ENCODE measurements at regions not wholly inside any gene's neighbourhood (a gene's known extent, or its start where the extent isn't known, plus 50 kb on each side); places are given as distances from the start of the nearest gene placed in this dataset.
"Not testable (repeated sequence)": the region's sequence is repeated elsewhere in the genome, so short reads cannot be mapped to it uniquely, and the experiment has no call there.

DNA sequence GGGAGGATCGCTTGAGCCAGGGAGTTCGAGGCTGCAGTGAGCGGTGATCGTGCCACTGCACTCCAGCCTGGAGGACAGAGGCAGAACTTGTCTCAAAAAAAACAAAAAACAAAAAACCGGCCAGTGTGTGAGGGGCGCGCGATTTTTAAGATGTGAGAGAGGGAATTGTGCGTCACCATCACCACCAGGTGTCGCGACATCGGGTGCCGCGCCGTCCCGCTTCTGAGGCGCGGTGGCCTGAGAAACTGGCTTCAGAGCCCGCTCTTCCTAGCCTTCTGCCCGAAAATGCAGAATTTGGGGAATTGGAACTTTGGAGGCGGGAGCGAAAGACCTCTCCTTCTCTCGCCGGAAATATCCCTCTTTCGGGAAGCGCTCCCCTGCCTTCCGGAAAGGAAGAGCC is 524.8 kb downstream of the KCNJ18 start:
- Histone ChIP-seq H3K27me3 (no peaks in the 10 kb centered on the region), H3K4me1 (no peaks in the 10 kb centered on the region), H3K9me3 (no peaks in the 10 kb centered on the region), H3K4me3 (ENCODE audit: low read depth, low read length) (no peak overlapping the region), H3K36me3 (no peaks in the 10 kb centered on the region)
- no peak for DNase-seq
- TF ChIP-seq, protein P1, sequence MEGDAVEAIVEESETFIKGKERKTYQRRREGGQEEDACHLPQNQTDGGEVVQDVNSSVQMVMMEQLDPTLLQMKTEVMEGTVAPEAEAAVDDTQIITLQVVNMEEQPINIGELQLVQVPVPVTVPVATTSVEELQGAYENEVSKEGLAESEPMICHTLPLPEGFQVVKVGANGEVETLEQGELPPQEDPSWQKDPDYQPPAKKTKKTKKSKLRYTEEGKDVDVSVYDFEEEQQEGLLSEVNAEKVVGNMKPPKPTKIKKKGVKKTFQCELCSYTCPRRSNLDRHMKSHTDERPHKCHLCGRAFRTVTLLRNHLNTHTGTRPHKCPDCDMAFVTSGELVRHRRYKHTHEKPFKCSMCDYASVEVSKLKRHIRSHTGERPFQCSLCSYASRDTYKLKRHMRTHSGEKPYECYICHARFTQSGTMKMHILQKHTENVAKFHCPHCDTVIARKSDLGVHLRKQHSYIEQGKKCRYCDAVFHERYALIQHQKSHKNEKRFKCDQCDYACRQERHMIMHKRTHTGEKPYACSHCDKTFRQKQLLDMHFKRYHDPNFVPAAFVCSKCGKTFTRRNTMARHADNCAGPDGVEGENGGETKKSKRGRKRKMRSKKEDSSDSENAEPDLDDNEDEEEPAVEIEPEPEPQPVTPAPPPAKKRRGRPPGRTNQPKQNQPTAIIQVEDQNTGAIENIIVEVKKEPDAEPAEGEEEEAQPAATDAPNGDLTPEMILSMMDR (IDR thresholded peaks at IDR 0.05; ENCODE audit: low read depth, low read length) = no peak

DNA sequence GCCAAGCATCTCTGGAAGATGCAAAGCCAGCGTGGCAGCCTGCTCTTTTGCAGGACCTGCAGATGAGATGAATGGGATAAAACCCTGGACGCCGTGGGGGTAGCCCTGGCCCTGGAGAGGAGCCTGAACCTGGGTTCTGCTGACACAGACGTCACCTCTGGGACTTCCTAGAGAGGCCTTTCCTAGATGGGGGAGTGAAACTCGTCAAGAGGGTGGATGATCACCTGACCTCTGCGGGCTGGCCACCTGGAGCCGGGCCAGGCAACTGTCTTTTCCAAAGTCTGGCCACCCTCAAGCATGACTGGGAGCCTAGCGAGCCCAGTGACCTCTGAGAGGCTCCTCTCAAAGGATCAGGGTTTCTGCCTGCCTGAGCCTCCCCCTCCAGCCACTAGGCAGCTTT is 529.0 kb downstream of the KCNJ18 start:
- Histone ChIP-seq H3K9me3 (no peaks in the 10 kb centered on the region), H3K4me3 (ENCODE audit: low read depth, low read length) (no peak overlapping the region), H3K27me3 (no peaks in the 10 kb centered on the region), H3K4me1 (no peaks in the 10 kb centered on the region), H3K36me3 (no peaks in the 10 kb centered on the region)
- DNase-seq = no peak
- TF ChIP-seq, protein P1 (IDR thresholded peaks at IDR 0.05; ENCODE audit: low read depth, low read length) = no peak

DNA sequence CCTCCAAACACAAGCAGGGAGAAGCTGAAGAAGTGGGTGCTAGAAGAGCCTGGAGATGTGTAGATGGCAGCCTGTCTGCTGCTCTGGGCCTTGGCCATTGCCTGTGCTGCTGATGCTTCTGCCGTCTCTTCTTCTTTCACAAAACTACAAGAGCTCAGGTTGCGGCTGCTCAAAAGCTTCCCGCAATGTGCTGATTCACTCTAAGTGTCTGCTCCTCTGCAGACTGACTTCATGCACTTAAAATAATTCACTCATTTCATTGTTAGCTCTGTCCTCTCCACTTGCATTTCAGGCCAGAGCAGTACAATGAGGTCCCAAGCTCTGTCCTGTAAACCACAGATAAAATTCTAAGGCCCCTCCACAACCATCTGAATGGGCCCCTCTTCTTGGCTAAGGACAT is 534.2 kb downstream of the KCNJ18 start:
- H3K27me3 ChIP-seq; H3K9me3 ChIP-seq; DNase-seq; H3K4me1 ChIP-seq; H3K4me3 ChIP-seq (ENCODE audit: low read depth, low read length); H3K36me3 ChIP-seq: not testable (repeated sequence)

DNA sequence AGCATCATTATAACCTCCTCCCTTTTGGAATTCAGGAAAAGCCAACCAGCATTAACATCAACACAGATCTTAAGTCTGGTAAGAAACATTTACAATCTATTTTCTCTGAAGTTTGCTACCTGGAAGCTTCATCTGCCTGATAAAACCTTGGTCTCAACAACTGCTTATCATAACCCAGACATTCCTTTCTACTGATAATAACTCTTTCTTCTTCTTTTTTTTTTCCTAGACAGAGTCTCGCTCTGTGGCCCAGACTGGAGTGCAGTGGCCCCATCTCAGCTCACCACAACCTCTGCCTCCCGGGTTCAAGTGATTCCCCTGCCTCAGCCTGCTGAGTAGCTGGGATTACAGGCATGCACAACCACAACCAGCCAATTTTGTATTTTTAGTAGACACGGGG is 534.6 kb downstream of the KCNJ18 start:
- H3K9me3 ChIP-seq; H3K4me1 ChIP-seq; DNase-seq; H3K4me3 ChIP-seq (ENCODE audit: low read depth, low read length); H3K36me3 ChIP-seq; H3K27me3 ChIP-seq: not testable (repeated sequence)

DNA sequence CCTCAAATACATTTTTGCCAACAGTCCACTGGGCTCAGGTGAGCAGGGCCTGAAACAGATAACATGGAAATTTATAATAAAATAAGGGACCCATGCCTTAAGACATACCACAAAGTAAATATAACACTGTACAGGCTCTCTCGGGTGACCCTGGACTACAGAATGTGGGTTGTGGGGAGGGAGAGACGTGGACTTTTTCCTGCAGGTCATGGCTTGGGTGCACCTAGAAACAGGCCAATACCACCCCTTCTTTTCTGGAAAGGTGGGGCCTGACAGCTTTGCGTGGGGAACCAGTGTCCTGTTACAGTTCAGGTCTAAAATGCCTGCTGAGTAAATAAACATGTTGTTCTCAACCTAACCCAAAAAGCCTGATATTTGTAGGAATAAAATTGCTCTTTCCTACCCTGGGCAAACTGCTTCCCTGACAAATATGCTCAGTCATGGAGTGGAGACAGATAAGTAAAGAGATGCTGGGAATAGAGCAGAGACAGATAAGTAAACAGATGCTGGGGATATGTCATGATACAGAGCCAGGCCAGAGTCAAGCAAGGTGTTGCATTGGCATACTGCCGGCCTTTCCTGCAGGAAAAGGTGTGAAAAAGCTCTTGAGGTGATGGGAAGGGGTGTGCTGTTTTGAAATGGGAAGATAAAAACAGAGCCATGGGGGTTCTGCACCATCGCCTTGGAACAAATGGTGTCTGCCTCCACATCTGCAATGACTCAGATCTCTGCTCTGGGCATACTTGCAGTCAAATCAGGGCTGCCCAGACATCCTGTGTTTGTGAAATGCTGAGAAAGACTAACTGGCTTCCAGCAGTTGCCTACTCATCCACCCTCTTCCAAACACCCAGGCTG is 535.6 kb downstream of the KCNJ18 start:
- not testable (repeated sequence) for H3K4me3 ChIP-seq (ENCODE audit: low read depth, low read length); DNase-seq; H3K36me3 ChIP-seq; H3K9me3 ChIP-seq; H3K4me1 ChIP-seq; H3K27me3 ChIP-seq

DNA sequence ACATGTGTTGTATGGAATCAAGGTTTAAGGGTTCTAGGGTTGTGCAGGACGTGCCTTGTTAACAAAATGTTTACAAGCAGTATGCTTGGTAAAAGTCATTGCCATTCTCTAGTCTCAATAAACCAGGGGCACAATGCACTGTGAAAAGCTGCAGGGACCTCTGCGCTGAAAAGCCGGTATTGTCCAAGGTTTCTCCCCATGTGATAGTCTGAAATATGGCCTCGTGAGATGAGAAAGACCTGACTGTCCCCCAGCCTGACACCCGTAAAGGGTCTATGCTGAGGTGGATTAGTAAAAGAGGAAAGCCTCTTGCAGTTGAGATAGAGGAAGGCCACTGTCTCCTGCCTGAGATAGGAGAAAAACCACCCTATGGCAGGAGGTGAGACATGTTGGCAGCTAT is 537.5 kb downstream of the KCNJ18 start:
- not testable (repeated sequence) for DNase-seq; H3K9me3 ChIP-seq; H3K4me3 ChIP-seq (ENCODE audit: low read depth, low read length); H3K4me1 ChIP-seq; H3K36me3 ChIP-seq; H3K27me3 ChIP-seq

DNA sequence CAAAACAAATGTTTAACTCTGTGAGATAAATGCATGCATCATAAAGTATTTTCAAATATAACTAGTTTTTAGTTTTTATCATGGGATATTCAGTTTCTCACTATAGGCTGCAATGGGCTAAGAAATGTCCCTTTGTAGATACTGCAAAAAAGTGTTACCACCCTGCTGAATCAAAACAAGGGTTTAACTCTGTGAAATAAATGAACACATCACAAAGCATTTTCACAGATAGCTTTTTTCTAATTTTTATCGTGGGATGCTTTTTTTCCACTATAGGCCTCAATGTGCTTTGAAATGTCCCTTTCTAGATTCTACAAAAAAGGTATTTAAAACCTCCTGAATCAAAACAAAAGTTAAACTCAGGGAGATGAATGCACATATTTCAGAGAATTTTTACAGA is 541.1 kb downstream of the KCNJ18 start:
- no peaks in the 10 kb centered on the region for H3K4me1 ChIP-seq
- H3K27me3 ChIP-seq = no peaks in the 10 kb centered on the region
- H3K4me3 ChIP-seq (ENCODE audit: low read depth, low read length) = no peak overlapping the region
- TF ChIP-seq, protein P1 (IDR thresholded peaks at IDR 0.05; ENCODE audit: low read depth, low read length) = no peak
- H3K36me3 ChIP-seq = no peaks in the 10 kb centered on the region
- DNase-seq = no peak
- no peaks in the 10 kb centered on the region for H3K9me3 ChIP-seq

DNA sequence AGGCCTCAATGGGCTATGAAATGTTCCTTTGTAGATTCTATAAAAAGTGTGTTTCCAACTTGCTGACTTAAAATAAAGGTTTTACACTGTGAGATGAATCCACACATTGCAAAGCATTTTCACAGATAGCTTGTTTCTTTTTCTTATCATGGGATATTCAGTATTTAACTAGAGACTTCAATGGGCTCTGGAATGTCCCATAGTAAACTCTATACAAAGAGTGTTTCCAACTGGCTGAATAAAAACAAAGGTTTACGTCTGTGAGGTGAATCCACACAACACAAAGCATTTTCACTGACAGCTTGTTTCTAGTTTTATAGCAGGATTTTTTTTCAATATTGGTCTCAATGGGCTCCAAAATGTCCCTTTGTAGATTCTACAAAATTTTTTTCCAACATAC is 550.1 kb downstream of the KCNJ18 start:
- Histone ChIP-seq H3K9me3 (no peaks in the 10 kb centered on the region), H3K36me3 (no peaks in the 10 kb centered on the region), H3K27me3 (no peaks in the 10 kb centered on the region), H3K4me1 (no peaks in the 10 kb centered on the region), H3K4me3 (ENCODE audit: low read depth, low read length) (no peak overlapping the region)
- TF ChIP-seq, protein P1 (IDR thresholded peaks at IDR 0.05; ENCODE audit: low read depth, low read length) = no peak
- DNase-seq = no peak

Data from BE2C (cell line).